ENCODE measurements at regions not wholly inside any gene's neighbourhood (a gene's known extent, or its start where the extent isn't known, plus 50 kb on each side); places are given as distances from the start of the nearest gene placed in this dataset.

- H3K4me1 Mint-ChIP-seq (ENCODE audit: low read depth) = no peaks in the 10 kb centered on the region
- H3K36me3 Mint-ChIP-seq (ENCODE audit: low read depth) = no peaks in the 10 kb centered on the region
- TF ChIP-seq, protein P1, sequence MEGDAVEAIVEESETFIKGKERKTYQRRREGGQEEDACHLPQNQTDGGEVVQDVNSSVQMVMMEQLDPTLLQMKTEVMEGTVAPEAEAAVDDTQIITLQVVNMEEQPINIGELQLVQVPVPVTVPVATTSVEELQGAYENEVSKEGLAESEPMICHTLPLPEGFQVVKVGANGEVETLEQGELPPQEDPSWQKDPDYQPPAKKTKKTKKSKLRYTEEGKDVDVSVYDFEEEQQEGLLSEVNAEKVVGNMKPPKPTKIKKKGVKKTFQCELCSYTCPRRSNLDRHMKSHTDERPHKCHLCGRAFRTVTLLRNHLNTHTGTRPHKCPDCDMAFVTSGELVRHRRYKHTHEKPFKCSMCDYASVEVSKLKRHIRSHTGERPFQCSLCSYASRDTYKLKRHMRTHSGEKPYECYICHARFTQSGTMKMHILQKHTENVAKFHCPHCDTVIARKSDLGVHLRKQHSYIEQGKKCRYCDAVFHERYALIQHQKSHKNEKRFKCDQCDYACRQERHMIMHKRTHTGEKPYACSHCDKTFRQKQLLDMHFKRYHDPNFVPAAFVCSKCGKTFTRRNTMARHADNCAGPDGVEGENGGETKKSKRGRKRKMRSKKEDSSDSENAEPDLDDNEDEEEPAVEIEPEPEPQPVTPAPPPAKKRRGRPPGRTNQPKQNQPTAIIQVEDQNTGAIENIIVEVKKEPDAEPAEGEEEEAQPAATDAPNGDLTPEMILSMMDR (IDR thresholded peaks at IDR 0.05) = no peak
- no peak for DNase-seq
- H3K27ac Mint-ChIP-seq = no peak overlapping the region
- H3K27me3 Mint-ChIP-seq (ENCODE audit: insufficient read depth) = no peaks in the 10 kb centered on the region
- H3K4me3 Mint-ChIP-seq = no peak overlapping the region
- H3K9me3 Mint-ChIP-seq = peaks cover 51% of the 10 kb centered on the region
Measured at GRCh38 chr10:128895473-128895872, 571.6 kb upstream of the MGMT start.

DNA sequence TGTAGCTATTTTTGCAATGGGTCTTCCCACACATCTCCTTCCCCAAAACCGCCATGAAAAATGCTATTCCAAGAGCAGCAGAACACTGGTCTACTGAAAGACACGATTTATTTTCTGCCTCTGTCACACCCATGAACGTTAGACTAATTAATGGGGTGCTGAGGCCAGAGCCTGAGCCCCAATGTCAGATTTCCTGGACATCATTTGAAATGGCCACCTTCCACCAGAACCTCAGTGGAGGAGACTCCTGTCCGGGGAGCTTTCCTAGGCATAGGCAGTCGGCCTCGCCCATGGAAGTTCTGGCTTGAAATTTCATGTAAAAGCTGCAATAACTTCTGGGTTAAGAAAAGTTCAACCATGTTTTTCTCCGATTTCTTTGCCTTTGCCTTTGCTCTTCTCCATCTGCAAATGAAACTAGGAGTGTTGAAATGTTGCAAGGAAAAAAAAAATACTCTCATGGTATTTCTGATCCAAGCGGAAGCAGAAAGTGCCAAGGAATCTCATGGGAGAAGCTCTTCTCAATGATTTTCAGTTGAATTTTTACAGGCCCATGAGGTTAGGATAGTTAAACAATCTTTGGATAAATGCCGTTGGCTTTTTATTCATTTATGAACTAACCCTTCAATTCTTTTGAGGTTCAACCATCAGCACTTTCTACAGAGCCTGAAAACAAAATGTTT, 570.8 kb upstream of the MGMT start:
- Mint-ChIP-seq H3K4me3 (no peak overlapping the region), H3K9me3 (peaks cover 44% of the 10 kb centered on the region), H3K36me3 (ENCODE audit: low read depth) (no peaks in the 10 kb centered on the region), H3K27ac (no peak overlapping the region), H3K27me3 (ENCODE audit: insufficient read depth) (no peaks in the 10 kb centered on the region), H3K4me1 (ENCODE audit: low read depth) (no peaks in the 10 kb centered on the region)
- no peak for DNase-seq
- TF ChIP-seq, protein P1 (IDR thresholded peaks at IDR 0.05) = no peak

- H3K27me3 Mint-ChIP-seq (ENCODE audit: insufficient read depth) = no peaks in the 10 kb centered on the region
- DNase-seq = no peak
- H3K4me3 Mint-ChIP-seq = no peak overlapping the region
- no peak overlapping the region for H3K27ac Mint-ChIP-seq
- peaks cover 42% of the 10 kb centered on the region for H3K9me3 Mint-ChIP-seq
- TF ChIP-seq, protein P1 (IDR thresholded peaks at IDR 0.05) = no peak
- H3K4me1 Mint-ChIP-seq (ENCODE audit: low read depth) = no peaks in the 10 kb centered on the region
- H3K36me3 Mint-ChIP-seq (ENCODE audit: low read depth) = no peaks in the 10 kb centered on the region
Measured at GRCh38 chr10:128896963-128897362, 570.1 kb upstream of the MGMT start.

DNA sequence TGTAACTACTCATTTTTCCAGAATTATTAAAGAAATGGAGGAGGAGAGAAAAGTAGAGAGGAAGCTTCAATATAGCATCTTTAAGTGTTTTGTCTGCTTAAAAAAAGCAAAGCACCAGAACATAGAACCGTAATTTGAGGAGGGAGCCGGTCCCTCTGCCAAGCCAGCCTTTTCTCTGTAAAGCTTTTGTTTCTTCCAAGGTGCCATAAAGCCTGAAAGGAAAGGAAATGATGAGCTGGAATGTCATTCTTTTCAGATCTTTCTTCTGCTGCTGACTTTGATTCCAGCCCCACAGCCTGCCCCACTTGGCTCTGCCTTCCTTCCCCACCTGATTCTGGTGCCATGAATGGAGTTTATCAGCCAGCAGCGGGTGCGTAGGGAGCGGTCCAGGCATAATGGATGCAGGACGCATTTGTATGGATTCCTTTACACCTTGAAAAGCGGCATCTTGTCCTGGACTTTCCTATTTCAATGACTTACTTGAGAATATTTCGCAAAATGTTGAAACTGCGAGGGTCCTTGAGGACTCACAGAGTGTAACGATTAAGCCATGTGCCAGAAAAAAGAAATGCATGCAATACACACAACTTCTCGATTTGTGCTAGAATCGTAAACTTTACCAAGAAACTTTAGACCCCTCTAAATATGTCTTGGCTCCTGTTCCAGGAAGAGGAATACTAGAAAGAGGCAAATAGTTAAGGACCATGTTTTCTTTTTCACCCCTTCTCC, 569.5 kb upstream of the MGMT start:
- peaks cover 42% of the 10 kb centered on the region for H3K9me3 Mint-ChIP-seq
- TF ChIP-seq, protein P1 (IDR thresholded peaks at IDR 0.05) = no peak
- DNase-seq = no peak
- no peak overlapping the region for H3K27ac Mint-ChIP-seq
- H3K27me3 Mint-ChIP-seq (ENCODE audit: insufficient read depth) = no peaks in the 10 kb centered on the region
- no peaks in the 10 kb centered on the region for H3K36me3 Mint-ChIP-seq (ENCODE audit: low read depth)
- no peak overlapping the region for H3K4me3 Mint-ChIP-seq
- no peaks in the 10 kb centered on the region for H3K4me1 Mint-ChIP-seq (ENCODE audit: low read depth)

DNA sequence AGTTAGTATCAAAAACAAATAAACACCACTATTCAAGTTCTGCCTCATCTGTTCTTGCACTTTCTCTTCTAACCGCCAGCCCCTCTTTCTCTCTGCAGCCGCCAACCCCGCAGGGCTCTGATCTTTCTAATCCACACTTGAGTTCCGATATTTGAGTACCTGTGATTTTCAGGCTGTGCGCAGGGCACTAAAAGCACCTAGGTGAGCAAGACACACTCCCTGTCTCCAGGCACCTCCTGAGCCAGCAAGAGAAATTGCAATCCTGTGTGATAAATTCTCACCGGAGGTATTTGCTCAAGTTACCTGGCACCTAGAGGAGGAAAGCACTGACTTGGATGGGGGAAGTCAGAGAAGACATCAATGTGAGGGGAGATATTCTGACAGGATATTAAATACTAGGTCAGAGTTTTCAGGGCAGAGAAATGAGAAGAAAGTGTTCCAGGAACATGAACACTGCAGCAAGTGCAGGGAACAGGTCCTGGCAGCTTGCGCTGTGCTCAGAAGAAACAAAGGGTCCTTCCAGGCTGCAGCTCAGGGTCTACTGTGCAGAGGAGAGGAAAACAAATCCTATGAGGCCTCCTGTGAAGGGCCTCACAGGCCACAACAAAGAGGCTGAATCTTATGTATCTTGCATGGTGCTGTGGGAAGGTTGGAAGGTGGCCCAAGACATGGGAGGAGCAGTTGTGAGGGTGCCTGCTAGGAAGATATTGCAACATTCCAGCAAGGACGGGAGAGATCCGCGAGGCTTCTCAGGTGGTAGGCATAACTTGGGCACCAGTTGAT, 568.7 kb upstream of the MGMT start:
- no peak overlapping the region for H3K4me3 Mint-ChIP-seq
- TF ChIP-seq, protein P1 (IDR thresholded peaks at IDR 0.05) = no peak
- peaks cover 42% of the 10 kb centered on the region for H3K9me3 Mint-ChIP-seq
- H3K27me3 Mint-ChIP-seq (ENCODE audit: insufficient read depth) = no peaks in the 10 kb centered on the region
- no peak overlapping the region for H3K27ac Mint-ChIP-seq
- no peaks in the 10 kb centered on the region; the same call in 1 of the 2 replicates for H3K36me3 Mint-ChIP-seq (ENCODE audit: low read depth)
- no peaks in the 10 kb centered on the region for H3K4me1 Mint-ChIP-seq (ENCODE audit: low read depth)
- no peak for DNase-seq

All from HFFc6 (cell line).